ENCODE measurements at regions not wholly inside any gene's neighbourhood (a gene's known extent, or its start where the extent isn't known, plus 50 kb on each side); places are given as distances from the start of the nearest gene placed in this dataset.

- TF ChIP-seq, protein P1, sequence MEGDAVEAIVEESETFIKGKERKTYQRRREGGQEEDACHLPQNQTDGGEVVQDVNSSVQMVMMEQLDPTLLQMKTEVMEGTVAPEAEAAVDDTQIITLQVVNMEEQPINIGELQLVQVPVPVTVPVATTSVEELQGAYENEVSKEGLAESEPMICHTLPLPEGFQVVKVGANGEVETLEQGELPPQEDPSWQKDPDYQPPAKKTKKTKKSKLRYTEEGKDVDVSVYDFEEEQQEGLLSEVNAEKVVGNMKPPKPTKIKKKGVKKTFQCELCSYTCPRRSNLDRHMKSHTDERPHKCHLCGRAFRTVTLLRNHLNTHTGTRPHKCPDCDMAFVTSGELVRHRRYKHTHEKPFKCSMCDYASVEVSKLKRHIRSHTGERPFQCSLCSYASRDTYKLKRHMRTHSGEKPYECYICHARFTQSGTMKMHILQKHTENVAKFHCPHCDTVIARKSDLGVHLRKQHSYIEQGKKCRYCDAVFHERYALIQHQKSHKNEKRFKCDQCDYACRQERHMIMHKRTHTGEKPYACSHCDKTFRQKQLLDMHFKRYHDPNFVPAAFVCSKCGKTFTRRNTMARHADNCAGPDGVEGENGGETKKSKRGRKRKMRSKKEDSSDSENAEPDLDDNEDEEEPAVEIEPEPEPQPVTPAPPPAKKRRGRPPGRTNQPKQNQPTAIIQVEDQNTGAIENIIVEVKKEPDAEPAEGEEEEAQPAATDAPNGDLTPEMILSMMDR (IDR thresholded peaks at IDR 0.05) = no peak
- TF ChIP-seq POLR2A (IDR thresholded peaks at IDR 0.05) = no peak
These were observed 194.5 kb upstream of the DAB2 start for GRCh38 chr5:39619168-39619818.

All from uterus (tissue), 2 donors.